ENCODE measurements at regions not wholly inside any gene's neighbourhood (a gene's known extent, or its start where the extent isn't known, plus 50 kb on each side); places are given as distances from the start of the nearest gene placed in this dataset.

GRCh38 chr2:146623771-146624170, 1221.1 kb upstream of the ACVR2A start:
- TF ChIP-seq CTCF (IDR thresholded peaks at IDR 0.05): no peak
- no peaks in the 10 kb centered on the region for H3K36me3 ChIP-seq
- no peak overlapping the region for H3K27ac ChIP-seq
- intact Hi-C loops (cut with DNase I): no loop called here
- ATAC-seq: no peak
- no peak for DNase-seq
- H3K9me3 ChIP-seq: no peaks in the 10 kb centered on the region
- no peaks in the 10 kb centered on the region for H3K4me1 ChIP-seq
- H3K4me3 ChIP-seq: no peak overlapping the region
- H3K27me3 ChIP-seq: no peaks in the 10 kb centered on the region

DNA sequence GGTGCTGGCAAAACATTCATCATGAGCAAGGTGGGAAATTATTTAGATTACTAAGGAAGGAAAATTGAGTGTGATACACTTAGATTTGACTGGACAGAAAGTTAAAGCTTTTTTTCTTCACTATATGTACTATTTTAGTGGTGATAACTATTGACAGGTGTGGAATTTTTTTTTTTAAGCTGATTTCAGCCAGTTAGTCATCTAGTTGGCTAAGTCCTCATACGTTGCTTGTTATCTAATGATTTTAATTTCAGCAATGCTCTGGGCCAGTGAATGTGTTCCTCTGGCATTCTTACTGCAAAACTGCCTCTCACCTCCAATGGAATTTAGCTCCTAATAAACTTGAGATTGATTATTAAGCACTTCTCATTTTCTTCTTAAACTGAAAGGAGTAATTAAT, 1223.2 kb upstream of the ACVR2A start:
- no peaks in the 10 kb centered on the region for H3K27me3 ChIP-seq
- intact Hi-C loops (cut with DNase I): no loop called here
- no peaks in the 10 kb centered on the region for H3K36me3 ChIP-seq

GRCh38 chr2:146615778-146616177, 1229.1 kb upstream of the ACVR2A start:
- H3K4me3 ChIP-seq: no peak overlapping the region
- H3K9me3 ChIP-seq: peaks cover 0 to 20% of the 10 kb centered on the region in 2 donors
- intact Hi-C loops (cut with DNase I): no loop called here
- no peaks in the 10 kb centered on the region for H3K36me3 ChIP-seq
- no peak for TF ChIP-seq CTCF (IDR thresholded peaks at IDR 0.05)
- no peak overlapping the region for H3K27ac ChIP-seq
- DNase-seq: no peak
- ATAC-seq: no peak
- H3K27me3 ChIP-seq: no peaks in the 10 kb centered on the region
- H3K4me1 ChIP-seq: no peaks in the 10 kb centered on the region

More for the DNA sequence above, 1223.2 kb upstream of the ACVR2A start:
- no peak for DNase-seq
- no peak for ATAC-seq
- no peaks in the 10 kb centered on the region for H3K4me1 ChIP-seq
- no peak overlapping the region for H3K27ac ChIP-seq
- peaks cover 0 to 6% of the 10 kb centered on the region in 2 donors for H3K9me3 ChIP-seq
- H3K4me3 ChIP-seq: no peak overlapping the region
- TF ChIP-seq CTCF (IDR thresholded peaks at IDR 0.05): no peak

DNA sequence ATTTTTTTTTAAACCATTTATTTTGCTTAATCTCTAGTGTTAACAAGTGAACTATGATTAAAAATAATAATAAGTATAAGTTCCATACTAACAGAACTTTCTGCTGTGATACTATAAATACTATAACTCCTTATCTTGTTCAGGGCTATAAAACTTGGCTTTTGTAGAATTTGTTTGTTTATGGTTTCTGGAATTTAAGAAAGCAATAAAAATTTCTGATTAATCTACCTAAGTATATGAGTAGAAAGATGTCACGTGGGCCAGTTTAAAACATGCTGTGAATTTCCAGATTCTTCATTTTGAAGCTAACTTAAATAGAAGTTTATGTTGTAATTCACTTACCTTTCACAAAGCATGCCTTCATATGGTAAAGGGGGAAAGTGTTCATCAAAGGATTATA, 1236.3 kb upstream of the ACVR2A start:
- H3K4me3 ChIP-seq: no peak overlapping the region
- ATAC-seq: no peak

GRCh38 chr2:146604521-146604920, 1240.3 kb upstream of the ACVR2A start:
- TF ChIP-seq CTCF (IDR thresholded peaks at IDR 0.05): no peak
- DNase-seq: no peak
- Histone ChIP-seq H3K9me3 (no peaks in the 10 kb centered on the region), H3K4me1 (no peaks in the 10 kb centered on the region), H3K27ac (no peak overlapping the region), H3K4me3 (no peak overlapping the region), H3K36me3 (no peaks in the 10 kb centered on the region), H3K27me3 (no peaks in the 10 kb centered on the region)
- intact Hi-C loops (cut with DNase I): no loop called here
- no peak for ATAC-seq

More for the DNA sequence above, 1236.3 kb upstream of the ACVR2A start:
- H3K9me3 ChIP-seq: peaks cover 0 to 3% of the 10 kb centered on the region in 2 donors
- TF ChIP-seq CTCF (IDR thresholded peaks at IDR 0.05): no peak
- no peaks in the 10 kb centered on the region for H3K36me3 ChIP-seq
- H3K27me3 ChIP-seq: no peaks in the 10 kb centered on the region
- no peak for DNase-seq
- no peaks in the 10 kb centered on the region for H3K4me1 ChIP-seq
- no peak overlapping the region for H3K27ac ChIP-seq
- intact Hi-C loops (cut with DNase I): no loop called here

Data from left lung (tissue), 4 donors.